ENCODE measurements at regions not wholly inside any gene's neighbourhood (a gene's known extent, or its start where the extent isn't known, plus 50 kb on each side); places are given as distances from the start of the nearest gene placed in this dataset.

DNA sequence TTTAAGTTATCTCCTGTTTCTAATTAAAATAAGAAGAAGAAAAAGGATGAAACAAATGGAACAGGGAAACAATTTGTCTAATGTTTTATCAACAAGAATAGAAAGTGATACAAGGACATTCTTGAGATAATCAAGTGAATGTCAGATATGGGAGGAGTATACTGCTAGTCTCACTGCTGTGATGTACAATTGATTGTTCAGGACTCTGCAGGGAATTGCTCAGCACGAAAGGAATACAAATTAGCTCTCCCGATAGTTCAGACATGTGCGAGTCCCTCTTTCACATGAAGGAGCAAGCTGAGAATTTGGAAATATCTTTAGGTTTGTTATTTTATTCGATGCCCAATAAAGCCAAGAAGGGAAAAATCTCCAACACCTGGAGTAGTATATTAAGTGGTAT is 57.3 kb upstream of the FSTL5 start (continued):
- no peak for TF ChIP-seq E2F8 (IDR thresholded peaks at IDR 0.05; ENCODE audit: low read depth, partially characterized antibody)

Measured in GM12878 (cell line).